Adrenal gland (tissue), 5 donors: ENCODE measurements at regions not wholly inside any gene's neighbourhood (a gene's known extent, or its start where the extent isn't known, plus 50 kb on each side); places are given as distances from the start of the nearest gene placed in this dataset.

Experiments
- CTCF ChIP-seq, 6 experiments: fragments of 450-650 bp in 4 of 6; fragments of 200-600 bp in 2 of 6; sonication (generic) in 1 of 6; IDR thresholded peaks; 1 replicate in 5 of 6; 2 replicates in 1 of 6; pipeline versions ENCODE4 v1.5.1 to v1.8.0; 2016 to 2021; ENCODE audit warnings: antibody characterized with exemption in 6 of 6, mild to moderate bottlenecking in 2 of 6, moderate library complexity in 1 of 6
- POLR2A ChIP-seq, 2 donors: fragments of 450-650 bp; IDR thresholded peaks; one replicate each; pipeline ENCODE4 v1.6.1; 2017; ENCODE audit warnings: antibody characterized with exemption in 2 of 2, mild to moderate bottlenecking in 2 of 2, moderate library complexity in 1 of 2
- donor health status: DM: no; HTN: no; CAD: no.

- TF ChIP-seq CTCF (IDR thresholded peaks at IDR 0.05) = no peak
- no peak for TF ChIP-seq POLR2A (IDR thresholded peaks at IDR 0.05)
These were observed 69.7 kb upstream of the RPL38 start for GRCh38 chr17:74133740-74134139.
